Thoracic aorta (tissue), 2 donors: ENCODE measurements at regions not wholly inside any gene's neighbourhood (a gene's known extent, or its start where the extent isn't known, plus 50 kb on each side); places are given as distances from the start of the nearest gene placed in this dataset.
A peak's percentile ranks its signal among the peaks of the same experiment; 100 is the strongest.

ENCODE experiments used
- ATAC-seq: fragments of 150-250 bp; one replicate; pipeline ENCODE4 v1.8.0; 2017; ENCODE audit warnings: low read depth; ENCODE audit not compliant: insufficient number of reproducible peaks, low FRiP score
- DNase-seq: peaks from one replicate; pipeline ENCODE4 v3.0.0-alpha.2; 2020; ENCODE audit warnings: low spot score
- H3K27ac ChIP-seq, 2 donors: fragments of 200-600 bp; sonication (generic); 1 replicate in 1 of 2; 2 replicates in 1 of 2; pipeline ENCODE4 v1.5.1; 2016; ENCODE audit warnings: mild to moderate bottlenecking in 2 of 2, moderate library complexity in 2 of 2
- H3K27me3 ChIP-seq: fragments of 200-600 bp; sonication (generic); replicated peaks from 2 replicates; pipeline ENCODE4 v1.6.0; 2016; ENCODE audit warnings: mild to moderate bottlenecking; ENCODE audit not compliant: insufficient read depth
- H3K36me3 ChIP-seq: fragments of 200-600 bp; sonication (generic); one replicate; pipeline ENCODE4 v1.5.1; 2016
- H3K4me1 ChIP-seq, 2 donors: fragments of 200-600 bp; sonication (generic); 1 replicate in 1 of 2; 2 replicates in 1 of 2; pipeline versions ENCODE4 v1.5.1 to v1.6.0; 2016; ENCODE audit warnings: low read depth in 2 of 2, mild to moderate bottlenecking in 1 of 2; ENCODE audit not compliant: control insufficient read depth in 1 of 2
- H3K4me3 ChIP-seq: fragments of 200-600 bp; sonication (generic); 2 replicates; pipeline ENCODE4 v1.5.1; 2016; ENCODE audit warnings: mild to moderate bottlenecking
- H3K9me3 ChIP-seq: fragments of 200-600 bp; sonication (generic); 2 replicates; pipeline ENCODE4 v1.5.1; 2016
- TF ChIP-seq, protein P1 (sequence below): fragments of 200-600 bp; sonication (generic); IDR thresholded peaks from one replicate; pipeline ENCODE4 v1.5.1; 2019; ENCODE audit warnings: antibody characterized with exemption

DNA sequence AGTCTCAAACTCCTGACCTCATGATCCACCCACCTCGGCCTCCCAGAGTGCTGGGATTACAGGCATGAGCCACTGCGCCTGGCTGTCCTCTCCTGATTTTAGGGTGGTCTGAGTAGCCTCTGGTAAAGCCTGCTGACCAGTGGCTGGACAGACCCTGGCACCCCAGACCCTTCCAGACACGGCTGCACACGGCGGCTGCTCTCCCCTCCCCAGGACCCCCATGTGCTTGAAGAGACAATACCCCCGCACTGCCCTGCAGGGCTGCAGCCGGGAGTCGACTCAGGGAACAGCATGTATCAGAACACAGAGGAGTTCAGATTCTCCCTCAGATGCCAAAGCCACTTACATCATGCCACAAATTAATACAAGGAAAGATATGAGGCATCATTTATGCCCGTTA, 58.3 kb upstream of the CFAP46 start:
- no peak for DNase-seq
- Histone ChIP-seq H3K9me3 (no peaks in the 10 kb centered on the region), H3K27ac (no peak overlapping the region), H3K36me3 (no peaks in the 10 kb centered on the region), H3K4me1 (no peaks in the 10 kb centered on the region), H3K4me3 (no peak overlapping the region), H3K27me3 (no peaks in the 10 kb centered on the region)
- ATAC-seq: no peak
- TF ChIP-seq, protein P1, sequence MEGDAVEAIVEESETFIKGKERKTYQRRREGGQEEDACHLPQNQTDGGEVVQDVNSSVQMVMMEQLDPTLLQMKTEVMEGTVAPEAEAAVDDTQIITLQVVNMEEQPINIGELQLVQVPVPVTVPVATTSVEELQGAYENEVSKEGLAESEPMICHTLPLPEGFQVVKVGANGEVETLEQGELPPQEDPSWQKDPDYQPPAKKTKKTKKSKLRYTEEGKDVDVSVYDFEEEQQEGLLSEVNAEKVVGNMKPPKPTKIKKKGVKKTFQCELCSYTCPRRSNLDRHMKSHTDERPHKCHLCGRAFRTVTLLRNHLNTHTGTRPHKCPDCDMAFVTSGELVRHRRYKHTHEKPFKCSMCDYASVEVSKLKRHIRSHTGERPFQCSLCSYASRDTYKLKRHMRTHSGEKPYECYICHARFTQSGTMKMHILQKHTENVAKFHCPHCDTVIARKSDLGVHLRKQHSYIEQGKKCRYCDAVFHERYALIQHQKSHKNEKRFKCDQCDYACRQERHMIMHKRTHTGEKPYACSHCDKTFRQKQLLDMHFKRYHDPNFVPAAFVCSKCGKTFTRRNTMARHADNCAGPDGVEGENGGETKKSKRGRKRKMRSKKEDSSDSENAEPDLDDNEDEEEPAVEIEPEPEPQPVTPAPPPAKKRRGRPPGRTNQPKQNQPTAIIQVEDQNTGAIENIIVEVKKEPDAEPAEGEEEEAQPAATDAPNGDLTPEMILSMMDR: no peak

DNA sequence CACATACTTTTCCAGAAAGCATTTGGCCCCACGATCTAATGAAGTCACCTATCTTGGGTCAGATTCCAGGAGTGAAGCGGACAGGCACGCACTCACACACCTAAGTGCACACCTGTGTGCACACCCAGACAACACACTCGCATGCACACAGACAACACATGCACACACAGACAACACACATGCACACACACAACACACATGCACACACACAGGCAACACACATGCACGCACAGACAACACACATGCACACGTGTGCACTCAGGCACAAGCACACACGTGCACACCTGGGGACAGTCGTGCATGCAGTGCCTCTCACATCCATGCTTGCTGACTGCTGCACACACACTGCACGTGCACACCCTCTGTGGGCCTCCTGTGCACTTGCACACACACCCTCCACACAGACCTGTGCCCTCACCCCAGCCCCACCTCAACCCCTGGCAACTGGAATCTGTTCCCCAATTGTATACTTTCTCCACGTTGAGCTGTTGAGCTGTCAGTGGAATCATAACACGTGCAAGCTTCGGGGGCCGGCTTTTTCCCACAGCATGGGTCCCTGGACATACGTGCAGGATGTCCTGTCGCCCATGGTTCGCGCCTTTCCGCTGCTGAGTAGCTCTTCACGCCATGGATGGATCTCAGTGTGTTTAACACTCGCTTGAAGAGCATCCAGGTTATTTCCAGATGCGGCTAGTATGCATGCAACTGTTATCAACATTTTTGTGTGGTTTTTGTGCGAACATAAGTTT, 55.3 kb upstream of the CFAP46 start:
- Histone ChIP-seq H3K27ac (no peak overlapping the region), H3K36me3 (no peaks in the 10 kb centered on the region), H3K4me3 (no peak overlapping the region), H3K4me1 (peaks cover 0 to 4% of the 10 kb centered on the region in 2 donors), H3K27me3 (no peaks in the 10 kb centered on the region), H3K9me3 (no peaks in the 10 kb centered on the region)
- ATAC-seq (no peak), DNase-seq (no peak)
- TF ChIP-seq, protein P1: no peak

- TF ChIP-seq, protein P1: no peak
- Histone ChIP-seq H3K36me3 (no peaks in the 10 kb centered on the region), H3K9me3 (no peaks in the 10 kb centered on the region), H3K27me3 (no peaks in the 10 kb centered on the region), H3K4me3 (no peak overlapping the region), H3K27ac (no peak overlapping the region), H3K4me1 (peaks cover 0 to 4% of the 10 kb centered on the region in 2 donors)
- ATAC-seq (no peak), DNase-seq (no peak)
These were observed 54.4 kb upstream of the CFAP46 start for GRCh38 chr10:132996603-132997343.

DNA sequence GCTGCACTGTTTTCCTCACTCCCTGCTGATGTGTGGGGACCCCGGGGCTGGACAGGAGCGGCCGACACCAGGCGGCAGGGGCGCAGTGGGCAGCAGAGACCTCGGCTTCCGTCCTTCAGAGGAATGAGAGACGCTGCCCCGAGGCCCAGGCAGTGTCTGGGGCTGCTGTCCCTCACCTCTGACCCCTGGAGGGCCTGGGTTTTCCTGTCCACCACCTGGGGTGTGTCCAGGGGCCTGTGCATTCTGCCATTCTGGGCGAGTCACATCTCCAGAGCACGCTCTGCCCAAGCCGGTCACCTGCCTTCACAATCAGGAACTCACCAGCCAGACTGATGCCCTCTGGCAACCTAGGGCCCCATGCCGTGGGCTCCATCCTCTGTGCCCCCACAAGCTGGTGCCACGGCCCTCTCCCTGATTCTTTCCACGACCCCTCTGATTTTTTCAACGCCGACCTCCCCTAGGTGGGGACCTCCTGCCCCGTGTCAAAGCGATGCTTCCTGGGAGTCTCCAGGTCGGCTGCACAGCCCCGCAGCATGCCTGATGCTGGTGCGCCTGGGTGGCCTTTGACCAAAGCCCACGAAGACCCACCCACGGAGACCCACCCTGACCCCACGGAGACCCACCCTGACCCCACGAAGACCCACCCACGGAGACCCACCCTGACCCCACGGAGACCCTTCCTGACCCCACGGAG, 53.7 kb upstream of the CFAP46 start:
- no peaks in the 10 kb centered on the region for H3K36me3 ChIP-seq
- peaks cover 0 to 4% of the 10 kb centered on the region in 2 donors for H3K4me1 ChIP-seq
- TF ChIP-seq, protein P1: no peak
- no peak overlapping the region for H3K4me3 ChIP-seq
- no peak for DNase-seq
- no peak overlapping the region for H3K27ac ChIP-seq
- no peak for ATAC-seq
- H3K9me3 ChIP-seq: no peaks in the 10 kb centered on the region
- H3K27me3 ChIP-seq: no peaks in the 10 kb centered on the region

- peaks cover 0 to 4% of the 10 kb centered on the region in 2 donors for H3K4me1 ChIP-seq
- H3K4me3 ChIP-seq: peak overlapping the region; percentile 62
- ATAC-seq (no peak), DNase-seq (no peak)
- H3K9me3 ChIP-seq: no peaks in the 10 kb centered on the region
- H3K27me3 ChIP-seq: no peaks in the 10 kb centered on the region
- no peak overlapping the region for H3K27ac ChIP-seq
- TF ChIP-seq, protein P1: no peak
- H3K36me3 ChIP-seq: no peaks in the 10 kb centered on the region
These were observed 52.4 kb upstream of the CFAP46 start for GRCh38 chr10:132994811-132995210.
